GM19238 (cell line): ENCODE measurements at regions not wholly inside any gene's neighbourhood (a gene's known extent, or its start where the extent isn't known, plus 50 kb on each side); places are given as distances from the start of the nearest gene placed in this dataset.

ENCODE experiments used
- DNase-seq: peaks from one replicate; pipeline ENCODE4 v3.0.0; 2011; ENCODE audit warnings: low spot score; ENCODE audit not compliant: insufficient read length

DNA sequence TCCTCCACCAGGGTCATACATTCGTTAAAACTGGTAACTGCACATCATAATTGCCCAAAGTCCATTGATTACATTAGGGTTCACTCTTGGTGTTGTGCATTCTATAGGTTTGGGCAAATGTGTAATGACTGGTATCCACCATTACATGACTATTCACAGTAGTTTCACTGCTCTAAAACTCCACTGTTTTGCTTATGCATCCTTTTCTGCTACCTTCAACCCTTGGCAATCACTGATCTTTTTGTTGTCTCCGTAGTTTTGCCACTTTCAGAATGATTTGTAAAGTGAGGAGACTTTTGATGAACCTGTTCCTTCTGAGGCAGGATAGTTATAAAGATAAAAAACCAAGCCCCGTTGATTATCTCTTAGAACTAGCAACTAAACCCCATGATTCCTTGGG, 187.3 kb upstream of the MCHR2 start:
- no peak for DNase-seq

DNA sequence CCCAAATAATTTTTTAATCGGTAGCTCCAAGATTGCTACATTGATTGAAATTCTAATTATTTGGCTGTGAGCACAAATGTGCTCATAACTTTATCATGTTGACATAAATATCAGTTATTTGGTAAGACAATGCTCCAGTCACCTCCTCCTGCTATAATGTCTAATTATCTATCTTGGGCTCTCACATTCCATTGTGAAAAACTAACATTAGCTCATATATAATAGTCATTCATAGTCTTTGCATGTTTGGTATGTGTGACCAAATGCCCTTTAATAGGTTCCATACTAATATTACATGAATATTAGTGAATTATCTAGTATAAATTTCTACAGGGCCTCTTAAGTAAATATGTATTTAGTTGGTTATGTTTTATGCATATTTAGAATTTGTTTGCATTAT, 185.6 kb upstream of the MCHR2 start:
- DNase-seq, result no peak

GRCh38 chr6:100177956-100178355, 183.9 kb upstream of the MCHR2 start:
- no peak for DNase-seq

DNA sequence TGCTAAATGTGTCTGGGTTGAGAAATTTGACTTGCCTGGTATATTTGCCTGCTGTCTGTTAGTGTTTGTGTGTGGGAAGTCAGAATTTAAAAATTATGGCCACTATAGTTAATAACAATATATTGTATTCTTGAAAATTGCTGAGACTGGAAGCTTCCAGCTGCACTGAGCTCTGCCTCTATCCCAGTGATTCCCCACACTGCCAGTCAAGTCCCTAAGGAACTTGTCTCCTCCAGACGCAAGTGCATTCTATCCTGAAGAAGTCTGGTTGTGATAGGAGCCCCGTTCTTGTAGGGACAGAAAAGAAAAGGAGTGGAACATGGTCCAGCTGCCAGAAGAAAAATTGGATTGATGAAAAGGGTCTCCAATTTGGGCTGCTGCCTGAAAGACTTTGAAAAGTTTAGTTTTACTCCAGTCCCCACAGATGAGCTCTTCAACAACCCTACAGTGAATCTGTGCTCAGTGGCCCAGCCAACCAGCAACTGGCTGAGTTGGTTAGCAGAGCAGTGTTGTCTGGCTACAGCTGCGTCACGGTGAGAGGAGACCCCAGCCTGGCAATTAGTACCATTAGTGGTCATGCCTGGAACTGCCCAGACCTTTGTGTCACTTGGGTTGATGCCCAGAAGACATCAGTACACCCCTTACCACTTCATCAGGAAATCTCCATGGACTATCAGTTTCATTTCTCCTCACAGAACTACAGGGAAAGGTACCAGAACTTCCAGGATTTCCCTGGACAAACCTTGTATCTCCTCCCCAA, 183.1 kb upstream of the MCHR2 start:
- no peak for DNase-seq

DNA sequence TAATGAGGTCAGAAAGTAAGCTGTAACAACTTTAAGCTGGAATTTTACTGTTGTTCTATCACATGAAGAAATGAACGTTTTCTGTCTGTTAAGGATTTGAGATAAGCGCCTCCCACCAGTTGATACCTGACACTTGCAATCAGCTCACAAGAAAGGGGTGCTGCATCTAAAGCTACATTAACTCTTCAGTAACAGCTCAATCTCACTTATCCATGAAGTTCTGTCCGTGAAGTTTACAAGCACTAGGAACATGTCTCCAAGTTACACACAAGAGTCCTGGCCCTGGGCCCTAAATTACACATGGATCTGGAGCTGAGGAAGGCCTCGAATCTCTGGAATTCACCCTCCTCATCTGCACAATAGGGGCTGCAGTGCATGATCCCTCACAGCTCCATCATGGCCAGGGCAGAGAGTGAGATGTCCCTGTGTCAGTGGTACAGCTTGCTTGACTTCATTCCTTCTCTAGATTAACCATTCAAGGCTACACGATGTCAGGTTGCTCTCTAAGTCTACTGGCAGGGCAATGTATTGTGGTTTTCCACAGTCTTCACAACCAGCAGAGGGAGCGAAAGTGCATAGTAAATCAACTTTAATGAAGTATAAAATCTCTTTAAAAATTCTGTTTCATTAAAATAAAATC, 182.4 kb upstream of the MCHR2 start:
- no peak for DNase-seq

GRCh38 chr6:100175814-100176310, 181.8 kb upstream of the MCHR2 start:
- DNase-seq, result no peak

DNA sequence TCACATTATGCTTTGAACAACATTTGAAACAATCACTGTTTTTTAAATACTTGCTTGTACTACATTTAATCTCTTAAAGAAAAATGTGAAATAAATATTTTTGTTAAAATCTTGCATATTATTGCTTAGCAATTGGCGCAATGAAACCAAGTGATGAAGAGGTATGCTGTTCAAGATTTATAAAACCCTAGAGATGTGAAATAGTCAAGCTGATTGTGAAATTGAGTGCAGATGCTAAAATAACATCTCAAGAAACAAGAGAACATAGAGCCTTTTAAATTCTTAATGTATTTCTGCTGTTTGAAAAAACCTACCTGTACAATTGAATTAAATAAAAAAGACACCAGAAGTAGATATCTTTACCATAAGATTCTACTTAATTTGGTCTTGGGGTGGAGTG, 179.2 kb upstream of the MCHR2 start:
- DNase-seq, result no peak

DNA sequence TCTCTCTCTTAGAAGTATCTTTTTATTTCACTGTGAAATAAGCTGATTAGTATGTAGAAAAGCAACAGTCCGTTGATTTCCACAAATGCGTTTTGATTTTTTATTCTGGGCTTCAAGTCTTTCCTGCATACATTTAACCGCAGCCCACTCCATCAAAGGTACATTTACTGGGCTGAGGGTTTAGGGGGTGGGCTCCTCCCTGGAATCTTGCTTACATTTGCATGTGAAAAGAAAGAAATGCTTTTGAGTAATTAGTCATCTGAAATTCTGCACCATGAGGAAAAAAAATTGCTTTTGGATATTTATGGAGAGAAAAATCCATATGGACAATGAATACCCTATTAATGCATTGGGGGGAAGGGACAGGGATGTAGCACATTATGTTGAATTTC, 178.3 kb upstream of the MCHR2 start:
- no peak for DNase-seq

- DNase-seq, result no peak
Observed at GRCh38 chr6:100171533-100172321, 177.7 kb upstream of the MCHR2 start.

GRCh38 chr6:100168148-100168547, 174.1 kb upstream of the MCHR2 start:
- DNase-seq, result no peak

GRCh38 chr6:100167585-100167984, 173.6 kb upstream of the MCHR2 start:
- no peak for DNase-seq

- DNase-seq, result no peak
Observed at GRCh38 chr6:100166956-100167355, 172.9 kb upstream of the MCHR2 start.

GRCh38 chr6:100165442-100165841, 171.4 kb upstream of the MCHR2 start:
- no peak for DNase-seq

DNA sequence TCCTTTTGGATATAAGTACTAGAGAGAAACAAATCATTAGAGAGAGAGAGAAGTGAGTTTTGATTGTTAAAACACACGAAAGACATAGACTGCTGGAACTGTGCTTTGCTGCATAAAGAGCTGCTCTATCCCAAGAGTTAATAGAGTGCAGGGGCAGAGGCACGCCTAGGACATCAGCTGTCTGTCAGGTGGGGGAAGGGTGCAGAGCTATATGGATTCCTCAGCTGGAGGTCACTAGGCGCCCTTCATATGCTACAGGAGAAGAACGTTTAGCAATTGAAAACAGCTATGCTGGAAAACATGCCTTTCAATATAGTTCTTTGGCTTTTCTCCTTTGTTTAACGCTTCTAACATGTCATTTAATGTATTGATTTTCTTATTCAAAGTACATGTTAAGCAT, 169.0 kb upstream of the MCHR2 start:
- no peak for DNase-seq

DNA sequence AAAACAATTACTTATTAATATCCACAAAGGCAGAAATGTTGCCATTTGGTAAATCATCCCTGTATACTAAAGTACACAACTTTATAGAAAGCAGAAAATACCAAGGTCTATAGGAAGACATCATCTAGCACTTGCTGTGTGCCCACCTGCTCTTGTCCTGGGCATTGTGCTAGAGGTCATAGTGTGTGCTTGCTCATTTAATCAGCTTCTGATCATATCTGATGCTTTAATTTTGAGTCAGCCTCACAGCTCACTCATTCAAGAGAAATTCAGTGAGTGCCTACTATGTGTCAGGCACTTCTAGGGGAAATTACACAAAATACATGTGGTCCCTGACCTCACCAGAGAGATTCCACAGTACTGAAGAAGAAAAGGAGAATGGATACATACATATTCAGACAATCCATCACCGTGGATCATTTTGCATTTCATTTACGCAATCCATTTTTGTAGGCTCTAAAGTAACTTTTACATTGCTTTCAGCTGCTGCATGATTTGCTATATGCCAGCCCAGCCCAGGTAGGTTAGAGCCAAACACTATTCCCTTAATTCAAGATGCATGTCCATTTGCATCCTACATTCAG, 167.9 kb upstream of the MCHR2 start:
- DNase-seq, result no peak

DNA sequence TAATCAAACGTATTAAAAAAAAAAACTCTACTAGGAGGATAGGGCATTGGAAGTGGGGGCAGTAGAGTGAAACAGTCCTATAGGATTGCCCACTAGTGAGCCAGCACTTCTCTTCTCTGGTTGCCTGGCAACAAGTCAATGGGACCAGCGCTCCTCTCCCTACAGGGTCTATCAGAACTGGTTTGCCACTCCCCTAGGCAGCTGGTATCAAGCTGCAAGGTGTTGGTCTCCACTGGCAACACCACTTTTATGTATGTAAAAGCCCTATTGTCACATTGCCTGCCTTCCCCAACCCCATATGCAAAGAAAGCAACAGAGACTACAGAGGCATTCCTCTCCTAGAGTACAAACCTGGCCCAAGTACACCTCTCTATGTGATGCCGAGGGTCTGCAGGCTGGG, 166.9 kb upstream of the MCHR2 start:
- DNase-seq, result no peak

GRCh38 chr6:100155141-100155540, 161.1 kb upstream of the MCHR2 start:
- no peak for DNase-seq

GRCh38 chr6:100153636-100154275, 159.7 kb upstream of the MCHR2 start:
- DNase-seq, result no peak

- DNase-seq, result no peak
Observed at GRCh38 chr6:100152201-100152600, 158.2 kb upstream of the MCHR2 start.

GRCh38 chr6:100144991-100145390, 151.0 kb upstream of the MCHR2 start:
- DNase-seq, result no peak

GRCh38 chr6:100138346-100139022, 144.5 kb upstream of the MCHR2 start:
- DNase-seq, result no peak
